Transverse colon (tissue), 4 donors: ENCODE measurements at regions not wholly inside any gene's neighbourhood (a gene's known extent, or its start where the extent isn't known, plus 50 kb on each side); places are given as distances from the start of the nearest gene placed in this dataset.

Experiments
- DNase-seq: peaks from one replicate; pipeline ENCODE4 v3.0.0-alpha.2; 2019
- H3K27ac ChIP-seq, 4 donors: fragments of 200-600 bp; sonication (generic); 2 replicates each; pipeline ENCODE4 v1.5.1; 2016 to 2018; ENCODE audit warnings: inconsistent platforms in 4 of 4
- H3K27me3 ChIP-seq: fragments of 200-600 bp; sonication (generic); 2 replicates; pipeline ENCODE4 v1.5.1; 2017; ENCODE audit warnings: inconsistent platforms
- H3K36me3 ChIP-seq, 4 donors: fragments of 200-600 bp; sonication (generic); 2 replicates each; pipeline ENCODE4 v1.5.1; 2017 to 2019; ENCODE audit warnings: inconsistent platforms in 4 of 4
- H3K4me1 ChIP-seq, 4 donors: fragments of 200-600 bp; sonication (generic); 2 replicates each; pipeline ENCODE4 v1.5.1; 2017 to 2020; ENCODE audit warnings: inconsistent platforms in 4 of 4
- H3K4me3 ChIP-seq, 4 donors: fragments of 200-600 bp; sonication (generic); 1 replicate in 1 of 4; 2 replicates in 3 of 4; pipeline versions ENCODE4 v1.5.1 to v1.6.1; 2017 to 2019; ENCODE audit warnings: inconsistent platforms in 4 of 4
- H3K9me3 ChIP-seq, 2 donors: fragments of 200-600 bp; sonication (generic); 2 replicates each; pipeline ENCODE4 v1.5.1; 2017 to 2019; ENCODE audit warnings: inconsistent platforms in 2 of 2
- CTCF ChIP-seq, 5 experiments: fragments of 200-600 bp in 3 of 5; fragments of 450-650 bp in 2 of 5; sonication (generic) in 3 of 5; IDR thresholded peaks; 1 replicate in 2 of 5; 2 replicates in 3 of 5; pipeline ENCODE4 v1.5.1; 2016 to 2017; ENCODE audit warnings: antibody characterized with exemption in 5 of 5, inconsistent platforms in 3 of 5, mild to moderate bottlenecking in 2 of 5, moderate library complexity in 1 of 5
- EP300 ChIP-seq: sonication (generic); formaldehyde crosslinking; IDR thresholded peaks from one replicate; pipeline ENCODE4 v1.6.1; 2017; ENCODE audit warnings: antibody characterized with exemption, low read depth
- POLR2A ChIP-seq: fragments of 450-650 bp; IDR thresholded peaks from one replicate; pipeline ENCODE4 v1.6.1; 2016; ENCODE audit warnings: antibody characterized with exemption, mild to moderate bottlenecking, moderate library complexity
- POLR2AphosphoS5 ChIP-seq, 3 donors: sonication (generic); formaldehyde crosslinking; IDR thresholded peaks; one replicate each; pipeline ENCODE4 v1.6.1; 2016; ENCODE audit warnings: antibody characterized with exemption in 3 of 3
- WGBS, 2 donors: methylation state at CpG; one replicate each; pipeline ENCODE4 v1.1.5; 2018; ENCODE audit warnings: low coverage in 1 of 2; 5-methylcytosine and 5-hydroxymethylcytosine counted together
- in situ Hi-C, 4 donors: fragments of 200-750 bp; cut with MboI; loops; one replicate each; pipeline versions ENCODE4 v1.15.0 to v1.15.1; 2017; ENCODE audit warnings: low sequenced_read_pairs in 3 of 4, low pct_ligation_motif_present in 1 of 4, low pct_unique_long_range_greater_than_20kb in 1 of 4
- intact Hi-C: fragments of 100-400 bp; cut with DNase I; formaldehyde crosslinking; loops from one replicate; pipeline ENCODE4 v1.15.1; 2023; ENCODE audit warnings: low total_unique reads

- DNase-seq, result no peak
- H3K36me3 ChIP-seq, result no peaks in the 10 kb centered on the region
- no peak overlapping the region for H3K27ac ChIP-seq
- no peak overlapping the region for H3K4me3 ChIP-seq
- H3K4me1 ChIP-seq, result peaks cover 0 to 25% (median 4%) of the 10 kb centered on the region in 4 donors
- H3K9me3 ChIP-seq, result no peaks in the 10 kb centered on the region
- in situ Hi-C loops, result no loop called here
- intact Hi-C loops, result no loop called here
- TF ChIP-seq POLR2AphosphoS5 (IDR thresholded peaks at IDR 0.05) (no peak), EP300 (no peak), POLR2A (no peak), CTCF (IDR thresholded peaks at IDR 0.05) (no peak)
- 0 to 69% methylated on average over 1 of the region's 1 CpG for WGBS, 2 donors
- no peaks in the 10 kb centered on the region for H3K27me3 ChIP-seq
Observed at GRCh38 chr6:113350461-113350860, 506.7 kb upstream of the MARCKS start.

- no peaks in the 10 kb centered on the region for H3K36me3 ChIP-seq
- TF ChIP-seq EP300 (no peak), CTCF (IDR thresholded peaks at IDR 0.05) (no peak), POLR2A (no peak), POLR2AphosphoS5 (IDR thresholded peaks at IDR 0.05) (no peak)
- H3K9me3 ChIP-seq, result no peaks in the 10 kb centered on the region
- no peaks in the 10 kb centered on the region for H3K27me3 ChIP-seq
- intact Hi-C loops, result no loop called here
- in situ Hi-C loops, result no loop called here
- peaks cover 0 to 25% (median 4%) of the 10 kb centered on the region in 4 donors for H3K4me1 ChIP-seq
- WGBS, 2 donors, result 51 to 64% methylated on average over 4 of the region's 4 CpGs
- H3K4me3 ChIP-seq, result no peak overlapping the region
- no peak for DNase-seq
- peak overlapping the region in 1 of 4 donors; percentile 42 for H3K27ac ChIP-seq
Observed at GRCh38 chr6:113351173-113351834, 505.8 kb upstream of the MARCKS start.

- Histone ChIP-seq H3K4me3 (no peak overlapping the region), H3K27ac (peak overlapping the region in 3 of 4 donors; percentile 16 to 42 (median 29)), H3K9me3 (no peaks in the 10 kb centered on the region), H3K27me3 (no peaks in the 10 kb centered on the region), H3K36me3 (no peaks in the 10 kb centered on the region), H3K4me1 (peaks cover 0 to 25% (median 4%) of the 10 kb centered on the region in 4 donors)
- TF ChIP-seq POLR2A, result no peak
- TF ChIP-seq CTCF (IDR thresholded peaks at IDR 0.05), result no peak
- no peak for TF ChIP-seq POLR2AphosphoS5 (IDR thresholded peaks at IDR 0.05)
- TF ChIP-seq EP300, result no peak
- 56 to 62% methylated on average over 3 of the region's 3 CpGs for WGBS, 2 donors
- intact Hi-C loops (no loop called here), in situ Hi-C loops (no loop called here)
- DNase-seq, result peak; percentile 12
Observed at GRCh38 chr6:113352029-113352801, 504.9 kb upstream of the MARCKS start.

- in situ Hi-C loops, result no loop called here
- Histone ChIP-seq H3K9me3 (no peaks in the 10 kb centered on the region), H3K27me3 (no peaks in the 10 kb centered on the region), H3K27ac (peak overlapping the region in 3 of 4 donors; percentile 16 to 42 (median 29)), H3K4me1 (peaks cover 0 to 25% (median 4%) of the 10 kb centered on the region in 4 donors), H3K36me3 (no peaks in the 10 kb centered on the region), H3K4me3 (no peak overlapping the region)
- WGBS, 2 donors, result 54 to 63% methylated on average over 3 of the region's 3 CpGs
- intact Hi-C loops, result no loop called here
- TF ChIP-seq POLR2AphosphoS5 (IDR thresholded peaks at IDR 0.05) (no peak), CTCF (IDR thresholded peaks at IDR 0.05) (no peak), POLR2A (no peak), EP300 (no peak)
- peak; percentile 29 for DNase-seq
Observed at GRCh38 chr6:113352831-113353230, 504.3 kb upstream of the MARCKS start.
